Cardiac muscle cell (in vitro differentiated cells and primary cell): ENCODE measurements at regions not wholly inside any gene's neighbourhood (a gene's known extent, or its start where the extent isn't known, plus 50 kb on each side); places are given as distances from the start of the nearest gene placed in this dataset.

Source experiments
- DNase-seq, 2 donors: peaks; one replicate each; pipeline versions ENCODE4 v3.0.0 to v3.0.0-alpha.2; 2010 to 2017; ENCODE audit warnings: low read depth in 1 of 2, low spot score in 1 of 2
- H3K27ac ChIP-seq: fragments of 200-600 bp; sonication (generic); 2 replicates; pipeline ENCODE4 v1.5.1; 2016
- H3K27me3 ChIP-seq: fragments of 200-600 bp; sonication (generic); 2 replicates; pipeline ENCODE4 v1.6.0; 2016; ENCODE audit warnings: control low read depth
- H3K36me3 ChIP-seq: fragments of 200-600 bp; sonication (generic); 2 replicates; pipeline ENCODE4 v1.5.1; 2016; ENCODE audit warnings: control low read depth
- H3K4me1 ChIP-seq: fragments of 200-600 bp; sonication (generic); 2 replicates; pipeline ENCODE4 v1.8.1; 2017; ENCODE audit warnings: low read depth, mild to moderate bottlenecking, mixed run types
- H3K4me3 ChIP-seq: fragments of 200-600 bp; sonication (generic); 2 replicates; pipeline ENCODE4 v1.5.1; 2016; ENCODE audit warnings: mild to moderate bottlenecking
- H3K9me3 ChIP-seq: fragments of 200-600 bp; sonication (generic); 2 replicates; pipeline ENCODE4 v1.5.1; 2017; ENCODE audit warnings: low read depth, mild to moderate bottlenecking, control low read depth
- TF ChIP-seq, protein P1 (sequence below): IDR thresholded peaks from 2 replicates; pipeline ENCODE4 v1.5.1; 2012; ENCODE audit warnings: low read depth, mild to moderate bottlenecking, low read length

DNA sequence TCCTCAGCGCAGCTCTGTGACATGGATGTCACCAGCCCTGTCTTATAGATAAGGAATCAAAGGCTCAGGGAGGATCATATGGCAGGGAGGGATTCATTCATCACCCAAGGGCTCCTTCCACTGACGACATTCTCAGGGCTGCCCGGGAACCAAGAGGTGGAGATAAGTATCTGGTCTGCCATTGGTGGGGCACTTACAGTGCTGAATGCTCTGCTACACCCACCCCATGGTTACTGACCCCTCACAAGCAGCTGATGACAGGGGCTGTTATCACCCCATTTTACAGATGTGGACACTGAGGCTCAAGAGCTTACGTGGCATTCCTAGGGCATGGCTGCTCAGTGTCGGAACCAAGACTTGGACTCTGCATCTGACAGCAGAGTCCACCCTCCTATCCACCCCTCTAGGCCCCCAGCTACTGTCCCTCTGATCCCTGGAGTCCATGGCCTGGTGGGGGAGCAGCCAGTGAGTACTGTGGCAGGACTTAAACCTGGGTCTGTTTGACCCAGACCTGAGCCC, 155.1 kb downstream of the PTPRU start:
- Histone ChIP-seq H3K27ac (no peak overlapping the region), H3K9me3 (no peaks in the 10 kb centered on the region), H3K36me3 (no peaks in the 10 kb centered on the region), H3K4me1 (peaks cover 9% of the 10 kb centered on the region), H3K27me3 (peaks cover 4% of the 10 kb centered on the region), H3K4me3 (no peak overlapping the region)
- TF ChIP-seq, protein P1, sequence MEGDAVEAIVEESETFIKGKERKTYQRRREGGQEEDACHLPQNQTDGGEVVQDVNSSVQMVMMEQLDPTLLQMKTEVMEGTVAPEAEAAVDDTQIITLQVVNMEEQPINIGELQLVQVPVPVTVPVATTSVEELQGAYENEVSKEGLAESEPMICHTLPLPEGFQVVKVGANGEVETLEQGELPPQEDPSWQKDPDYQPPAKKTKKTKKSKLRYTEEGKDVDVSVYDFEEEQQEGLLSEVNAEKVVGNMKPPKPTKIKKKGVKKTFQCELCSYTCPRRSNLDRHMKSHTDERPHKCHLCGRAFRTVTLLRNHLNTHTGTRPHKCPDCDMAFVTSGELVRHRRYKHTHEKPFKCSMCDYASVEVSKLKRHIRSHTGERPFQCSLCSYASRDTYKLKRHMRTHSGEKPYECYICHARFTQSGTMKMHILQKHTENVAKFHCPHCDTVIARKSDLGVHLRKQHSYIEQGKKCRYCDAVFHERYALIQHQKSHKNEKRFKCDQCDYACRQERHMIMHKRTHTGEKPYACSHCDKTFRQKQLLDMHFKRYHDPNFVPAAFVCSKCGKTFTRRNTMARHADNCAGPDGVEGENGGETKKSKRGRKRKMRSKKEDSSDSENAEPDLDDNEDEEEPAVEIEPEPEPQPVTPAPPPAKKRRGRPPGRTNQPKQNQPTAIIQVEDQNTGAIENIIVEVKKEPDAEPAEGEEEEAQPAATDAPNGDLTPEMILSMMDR, result no peak
- no peak for DNase-seq

DNA sequence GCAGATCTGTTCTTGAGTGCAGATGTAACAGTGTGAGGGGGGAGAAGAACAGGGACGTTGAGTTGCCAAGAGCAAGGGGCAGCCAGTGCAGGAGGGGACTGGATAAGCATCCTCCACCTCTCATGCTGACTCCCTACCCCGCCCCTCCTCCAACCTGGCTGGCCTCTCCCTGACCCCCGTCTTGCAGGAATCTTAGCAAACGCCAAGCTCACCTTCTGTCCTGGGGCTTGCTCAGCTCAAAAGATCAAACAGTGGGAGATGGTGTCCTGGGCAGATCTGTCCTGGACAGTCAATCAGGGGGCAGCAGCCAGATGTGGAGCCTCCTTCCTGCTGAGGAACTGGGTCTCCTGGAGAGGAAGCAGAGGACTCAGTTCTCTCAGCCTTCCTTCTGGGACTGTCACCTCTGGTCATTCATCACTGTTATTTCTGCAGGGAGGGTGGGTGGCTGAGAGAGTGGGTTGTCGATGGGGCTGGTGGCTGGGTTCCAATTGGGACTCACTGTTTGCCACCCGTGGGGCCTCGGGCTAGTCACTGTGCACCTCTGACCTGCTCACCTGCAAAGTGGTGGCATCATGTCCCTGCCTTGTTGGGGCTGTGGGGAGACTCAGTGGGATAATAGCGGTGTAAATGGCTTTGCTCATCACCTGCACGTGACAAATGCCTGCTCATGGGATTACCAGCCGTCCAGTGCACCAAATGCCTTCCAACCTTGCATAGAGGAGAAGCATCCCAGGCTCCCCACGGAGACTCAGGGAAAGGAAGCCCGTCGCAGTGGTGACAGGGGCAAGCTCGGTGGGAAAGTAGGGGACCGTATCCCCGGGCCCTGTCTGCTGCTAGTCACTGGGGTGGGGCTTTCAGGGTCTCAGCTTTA, 154.4 kb downstream of the PTPRU start:
- peaks cover 9% of the 10 kb centered on the region for H3K4me1 ChIP-seq
- peaks cover 4% of the 10 kb centered on the region for H3K27me3 ChIP-seq
- TF ChIP-seq, protein P1, result no peak
- H3K36me3 ChIP-seq, result no peaks in the 10 kb centered on the region
- DNase-seq, result no peak
- H3K9me3 ChIP-seq, result no peaks in the 10 kb centered on the region
- no peak overlapping the region for H3K4me3 ChIP-seq
- no peak overlapping the region for H3K27ac ChIP-seq

DNA sequence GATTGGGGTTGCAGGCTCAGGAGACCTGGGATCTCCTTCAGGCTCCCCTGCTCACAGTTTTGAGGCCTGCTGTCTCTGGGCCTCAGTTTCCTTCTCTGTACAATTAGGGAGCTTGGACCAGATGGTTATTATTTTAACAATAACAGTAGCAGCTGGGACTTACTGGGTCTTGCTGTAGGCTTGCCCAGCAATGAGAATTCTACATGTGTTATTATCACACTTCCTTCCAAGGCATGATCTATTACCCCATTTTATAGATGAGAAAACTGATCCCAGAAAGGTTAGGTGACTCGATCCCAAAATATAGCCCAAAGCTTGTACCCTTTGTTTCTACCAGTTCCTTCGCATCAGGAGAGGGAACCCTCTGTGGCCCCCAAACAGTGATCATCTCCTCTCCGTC, 153.8 kb downstream of the PTPRU start:
- TF ChIP-seq, protein P1, result no peak
- H3K9me3 ChIP-seq, result no peaks in the 10 kb centered on the region
- no peak for DNase-seq
- no peak overlapping the region for H3K27ac ChIP-seq
- peaks cover 9% of the 10 kb centered on the region for H3K4me1 ChIP-seq
- peaks cover 4% of the 10 kb centered on the region for H3K27me3 ChIP-seq
- H3K4me3 ChIP-seq, result no peak overlapping the region
- no peaks in the 10 kb centered on the region for H3K36me3 ChIP-seq

DNA sequence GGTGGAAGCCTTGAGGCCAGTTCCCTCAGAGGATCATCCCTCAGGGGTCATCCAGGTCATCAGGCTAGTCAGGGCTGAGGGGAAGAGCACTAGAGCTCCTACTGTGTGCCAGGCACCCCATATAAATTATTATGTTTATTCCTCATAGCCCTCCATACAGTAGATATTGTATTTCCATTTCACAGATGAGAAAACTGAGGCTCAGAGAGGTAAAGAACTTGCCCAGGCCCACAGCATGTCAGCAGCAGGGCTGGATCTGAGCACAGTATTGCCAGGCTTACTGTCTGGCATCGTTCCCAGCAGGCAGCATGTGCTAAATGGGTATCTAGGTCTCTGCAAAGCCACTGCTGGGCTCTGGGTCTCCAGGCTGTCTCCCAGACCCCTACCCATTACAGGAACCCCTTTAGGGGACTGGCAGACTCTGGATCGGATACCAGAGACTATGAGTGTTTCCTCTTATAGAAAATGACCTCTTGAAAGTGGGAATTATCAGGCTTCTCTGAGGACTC, 153.3 kb downstream of the PTPRU start:
- peaks cover 4% of the 10 kb centered on the region for H3K27me3 ChIP-seq
- H3K4me1 ChIP-seq, result peaks cover 9% of the 10 kb centered on the region
- no peaks in the 10 kb centered on the region for H3K36me3 ChIP-seq
- no peak overlapping the region for H3K4me3 ChIP-seq
- TF ChIP-seq, protein P1, result no peak
- H3K27ac ChIP-seq, result no peak overlapping the region
- no peaks in the 10 kb centered on the region for H3K9me3 ChIP-seq
- DNase-seq, result no peak

DNA sequence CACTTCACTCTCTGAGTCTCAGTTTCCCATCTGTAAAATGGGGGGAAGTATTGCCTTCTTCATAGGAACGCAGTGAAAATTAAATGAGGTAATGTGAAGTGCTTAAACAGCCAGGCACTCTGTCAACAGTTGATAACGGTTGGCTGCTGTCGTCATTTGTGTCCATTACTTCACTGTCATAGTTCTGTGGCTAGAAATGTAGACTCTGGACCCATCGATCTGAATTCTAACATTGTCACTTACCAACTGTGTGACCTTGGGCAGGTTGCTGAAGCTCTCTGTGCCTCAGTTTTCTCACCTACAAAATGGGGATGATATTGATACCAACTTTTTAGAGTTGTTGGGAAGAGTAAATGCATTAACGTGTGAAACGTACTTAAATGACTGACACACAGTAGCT, 152.6 kb downstream of the PTPRU start:
- DNase-seq, result no peak
- Histone ChIP-seq H3K36me3 (no peaks in the 10 kb centered on the region), H3K27me3 (peaks cover 4% of the 10 kb centered on the region), H3K4me1 (peaks cover 9% of the 10 kb centered on the region), H3K4me3 (no peak overlapping the region), H3K9me3 (no peaks in the 10 kb centered on the region), H3K27ac (no peak overlapping the region)
- TF ChIP-seq, protein P1, result no peak
